BE2C (cell line): ENCODE measurements at regions not wholly inside any gene's neighbourhood (a gene's known extent, or its start where the extent isn't known, plus 50 kb on each side); places are given as distances from the start of the nearest gene placed in this dataset.
A peak's percentile ranks its signal among the peaks of the same experiment; 100 is the strongest.
"Not testable (repeated sequence)": the region's sequence is repeated elsewhere in the genome, so short reads cannot be mapped to it uniquely, and the experiment has no call there.

Source experiments
- DNase-seq: peaks from one replicate; pipeline ENCODE4 v3.0.0-alpha.2; 2020
- H3K27me3 ChIP-seq: fragments of 250-450 bp; sonication (Bioruptor Pico); 2 replicates; pipeline ENCODE4 v1.5.1; 2020; ENCODE audit warnings: mild to moderate bottlenecking
- H3K36me3 ChIP-seq: fragments of 250-450 bp; sonication (Bioruptor Pico); 2 replicates; pipeline ENCODE4 v1.5.1; 2020; ENCODE audit warnings: mild to moderate bottlenecking
- H3K4me1 ChIP-seq: fragments of 250-450 bp; sonication (Bioruptor Pico); 2 replicates; pipeline ENCODE4 v1.5.1; 2020
- H3K4me3 ChIP-seq: 2 replicates; pipeline ENCODE4 v1.5.1; 2011; ENCODE audit warnings: low read depth, low read length
- H3K9me3 ChIP-seq: fragments of 250-450 bp; sonication (Bioruptor Pico); 2 replicates; pipeline ENCODE4 v1.5.1; 2020
- TF ChIP-seq, protein P1 (sequence below): IDR thresholded peaks from 2 replicates; pipeline ENCODE4 v1.5.1; 2012; ENCODE audit warnings: mild to moderate bottlenecking, low read depth, low read length

DNA sequence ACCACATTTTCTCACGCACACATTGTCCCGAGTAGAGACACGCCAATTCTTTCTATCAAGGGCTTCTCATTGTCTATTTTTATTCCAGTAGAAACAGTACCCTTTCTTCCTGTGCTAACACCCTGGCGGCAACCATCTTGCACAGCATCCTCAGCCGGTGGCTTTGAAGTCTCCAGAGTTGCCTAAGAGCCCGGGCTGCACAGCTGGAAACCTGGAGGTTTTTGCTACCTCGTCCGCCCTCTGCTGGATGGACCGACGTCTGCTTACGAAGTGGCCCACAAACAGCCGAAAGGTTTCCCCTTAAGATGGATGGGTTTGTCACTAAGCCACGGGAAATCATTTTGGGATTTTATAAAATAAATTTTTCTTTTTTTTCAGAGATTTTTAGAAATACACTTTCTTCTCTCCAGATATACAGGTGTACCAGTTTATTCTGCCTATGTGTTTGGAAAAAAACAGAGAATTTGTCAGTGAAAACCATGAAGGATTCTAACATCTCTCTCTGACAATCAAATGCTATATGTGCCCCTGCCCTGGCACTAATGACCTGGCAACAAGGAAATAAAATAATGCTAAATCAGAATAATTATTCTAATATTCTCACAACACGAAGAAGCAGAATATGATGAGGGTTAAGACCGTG lies 81.8 kb upstream of the FAM204A start:
- TF ChIP-seq, protein P1, sequence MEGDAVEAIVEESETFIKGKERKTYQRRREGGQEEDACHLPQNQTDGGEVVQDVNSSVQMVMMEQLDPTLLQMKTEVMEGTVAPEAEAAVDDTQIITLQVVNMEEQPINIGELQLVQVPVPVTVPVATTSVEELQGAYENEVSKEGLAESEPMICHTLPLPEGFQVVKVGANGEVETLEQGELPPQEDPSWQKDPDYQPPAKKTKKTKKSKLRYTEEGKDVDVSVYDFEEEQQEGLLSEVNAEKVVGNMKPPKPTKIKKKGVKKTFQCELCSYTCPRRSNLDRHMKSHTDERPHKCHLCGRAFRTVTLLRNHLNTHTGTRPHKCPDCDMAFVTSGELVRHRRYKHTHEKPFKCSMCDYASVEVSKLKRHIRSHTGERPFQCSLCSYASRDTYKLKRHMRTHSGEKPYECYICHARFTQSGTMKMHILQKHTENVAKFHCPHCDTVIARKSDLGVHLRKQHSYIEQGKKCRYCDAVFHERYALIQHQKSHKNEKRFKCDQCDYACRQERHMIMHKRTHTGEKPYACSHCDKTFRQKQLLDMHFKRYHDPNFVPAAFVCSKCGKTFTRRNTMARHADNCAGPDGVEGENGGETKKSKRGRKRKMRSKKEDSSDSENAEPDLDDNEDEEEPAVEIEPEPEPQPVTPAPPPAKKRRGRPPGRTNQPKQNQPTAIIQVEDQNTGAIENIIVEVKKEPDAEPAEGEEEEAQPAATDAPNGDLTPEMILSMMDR: peak; percentile 84
- no peaks in the 10 kb centered on the region for H3K4me1 ChIP-seq
- H3K4me3 ChIP-seq: peak overlapping the region; percentile 19; the same call in 1 of the 2 replicates
- DNase-seq: peak; percentile 86
- H3K36me3 ChIP-seq: no peaks in the 10 kb centered on the region
- no peaks in the 10 kb centered on the region for H3K9me3 ChIP-seq
- H3K27me3 ChIP-seq: no peaks in the 10 kb centered on the region; the same call in 1 of the 2 replicates

DNA sequence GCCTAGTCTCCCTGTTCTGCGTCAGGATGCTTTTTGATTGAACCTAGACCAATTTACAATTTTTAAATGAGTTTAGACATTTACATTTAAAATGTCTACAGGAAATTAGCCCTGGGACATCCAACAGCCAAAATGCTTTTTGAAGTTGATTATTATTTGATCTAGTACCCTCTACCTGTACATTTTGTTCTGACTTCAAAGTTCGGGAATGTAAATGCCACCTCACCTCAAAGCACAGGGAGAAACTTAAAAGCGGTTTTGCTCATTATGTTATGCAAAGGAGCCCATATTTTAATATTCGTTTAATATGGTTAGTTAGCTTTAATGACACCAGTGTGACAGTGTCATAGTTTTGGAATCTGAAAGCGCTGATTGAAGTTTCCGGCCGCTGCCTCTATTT lies 80.1 kb upstream of the FAM204A start:
- Histone ChIP-seq H3K36me3 (no peaks in the 10 kb centered on the region), H3K4me1 (no peaks in the 10 kb centered on the region), H3K9me3 (no peaks in the 10 kb centered on the region), H3K4me3 (no peak overlapping the region), H3K27me3 (no peaks in the 10 kb centered on the region; the same call in 1 of the 2 replicates)
- DNase-seq: no peak
- TF ChIP-seq, protein P1: no peak

DNA sequence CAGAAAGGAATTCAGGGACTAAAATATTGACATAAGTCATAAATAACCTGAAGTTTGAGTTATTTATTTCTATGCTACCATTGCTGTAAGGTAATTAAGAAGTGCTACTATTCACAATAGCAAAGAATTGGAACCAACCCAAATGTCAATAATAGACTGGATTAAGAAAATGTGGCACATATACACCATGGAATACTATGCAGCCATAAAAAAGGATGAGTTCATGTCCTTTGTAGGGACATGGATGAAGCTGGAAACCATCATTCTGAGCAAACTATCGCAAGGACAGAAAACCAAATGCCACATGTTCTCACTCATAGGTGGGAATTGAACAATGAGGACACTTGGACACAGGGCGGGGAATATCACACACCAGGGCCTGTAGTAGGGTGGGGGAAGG lies 77.9 kb upstream of the FAM204A start:
- H3K9me3 ChIP-seq, DNase-seq, H3K36me3 ChIP-seq, H3K4me3 ChIP-seq, H3K4me1 ChIP-seq: not testable (repeated sequence)
- H3K27me3 ChIP-seq: peaks cover 21% of the 10 kb centered on the region

DNA sequence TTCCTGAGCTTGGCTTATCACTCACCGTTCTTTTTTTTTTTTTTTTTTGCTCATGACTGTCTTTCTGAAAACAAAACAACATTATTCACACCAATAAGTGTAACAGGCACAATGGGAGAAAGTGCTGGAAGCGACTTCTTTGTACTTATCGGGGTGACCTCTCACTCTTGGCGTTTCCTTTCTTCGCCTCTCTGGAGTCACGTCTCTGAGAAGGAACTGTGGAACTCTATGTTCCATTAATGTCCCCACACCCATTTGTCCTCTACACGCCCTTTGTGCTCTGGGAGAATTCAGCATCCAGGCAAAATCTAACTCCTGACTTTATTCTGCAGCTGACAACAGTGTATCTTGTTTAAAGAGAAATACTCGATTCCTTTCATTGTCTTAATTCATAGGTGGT lies 70.8 kb upstream of the FAM204A start:
- Histone ChIP-seq H3K27me3 (peaks cover 49% of the 10 kb centered on the region), H3K9me3 (no peaks in the 10 kb centered on the region), H3K4me3 (no peak overlapping the region), H3K36me3 (no peaks in the 10 kb centered on the region), H3K4me1 (no peaks in the 10 kb centered on the region)
- DNase-seq: no peak
- TF ChIP-seq, protein P1: no peak

DNA sequence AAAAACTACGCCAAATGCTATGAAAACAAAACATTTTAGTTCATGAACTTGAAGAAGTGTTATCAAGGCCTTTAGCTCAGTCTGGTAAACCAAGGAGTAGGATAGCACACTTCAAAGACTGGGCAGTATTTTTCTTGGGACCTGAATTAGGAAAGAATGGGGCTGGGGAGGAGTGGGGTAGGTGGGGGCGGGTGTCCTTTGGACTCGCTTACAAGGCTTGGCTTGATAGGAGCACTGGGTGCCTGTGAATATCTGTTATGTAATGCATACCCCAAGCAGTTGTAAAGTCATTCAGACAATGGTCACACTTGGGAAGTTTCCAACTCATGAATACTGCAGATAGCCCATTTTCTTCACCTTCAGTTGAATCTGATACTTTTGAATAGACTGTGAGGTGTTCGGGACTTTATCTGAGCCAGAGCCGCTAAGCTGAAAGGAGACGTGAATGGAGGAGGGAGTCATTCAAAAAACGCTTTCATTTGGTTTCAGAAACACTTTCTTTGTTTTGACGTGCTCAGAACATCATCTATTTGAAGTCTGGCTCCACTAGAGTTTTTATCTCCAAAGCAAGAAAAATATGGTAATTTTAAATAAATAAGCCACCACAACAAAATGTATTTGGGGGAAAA lies 70.1 kb upstream of the FAM204A start:
- no peak overlapping the region for H3K4me3 ChIP-seq
- no peak for DNase-seq
- no peaks in the 10 kb centered on the region for H3K9me3 ChIP-seq
- peaks cover 49% of the 10 kb centered on the region for H3K27me3 ChIP-seq
- no peaks in the 10 kb centered on the region for H3K4me1 ChIP-seq
- TF ChIP-seq, protein P1: no peak
- H3K36me3 ChIP-seq: no peaks in the 10 kb centered on the region

DNA sequence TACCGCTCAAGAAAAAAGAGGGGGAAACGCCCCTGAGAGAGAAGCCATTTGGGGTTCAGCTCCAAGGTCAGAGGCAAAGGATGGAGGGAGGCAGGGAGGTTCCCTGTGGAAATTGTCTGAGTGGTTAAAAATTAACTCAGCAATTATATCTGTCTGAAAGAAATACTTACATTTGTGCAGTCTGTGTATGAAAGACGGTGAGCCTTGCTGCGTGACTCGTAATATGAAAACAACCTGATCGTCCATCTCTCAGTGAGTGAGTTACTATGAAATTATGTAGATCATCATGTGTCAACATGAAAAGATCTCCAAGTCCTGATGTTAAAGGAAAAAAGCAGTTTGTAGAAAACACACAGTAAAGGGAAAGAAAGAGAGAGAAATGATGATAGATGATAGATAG lies 67.2 kb upstream of the FAM204A start:
- Histone ChIP-seq H3K9me3 (no peaks in the 10 kb centered on the region), H3K4me3 (no peak overlapping the region), H3K36me3 (no peaks in the 10 kb centered on the region), H3K4me1 (no peaks in the 10 kb centered on the region), H3K27me3 (peaks cover 31% of the 10 kb centered on the region)
- no peak for DNase-seq
- TF ChIP-seq, protein P1: no peak
